Tibial nerve (tissue), 4 donors: ENCODE measurements at regions not wholly inside any gene's neighbourhood (a gene's known extent, or its start where the extent isn't known, plus 50 kb on each side); places are given as distances from the start of the nearest gene placed in this dataset.

ENCODE experiments used
- DNase-seq, 2 donors: peaks; one replicate each; pipeline ENCODE4 v3.0.0-alpha.2; 2019; ENCODE audit warnings: low spot score in 2 of 2
- H3K27ac ChIP-seq, 4 donors: fragments of 200-600 bp; sonication (generic) in 3 of 4; one replicate each; pipeline ENCODE4 v1.5.1; 2017 to 2019; ENCODE audit warnings: mild to moderate bottlenecking in 1 of 4
- H3K27me3 ChIP-seq, 2 donors: fragments of 200-600 bp; sonication (generic) in 1 of 2; one replicate each; pipeline versions ENCODE4 v1.5.1 to v1.6.0; 2017 to 2019
- H3K36me3 ChIP-seq, 3 donors: fragments of 200-600 bp; sonication (generic); one replicate each; pipeline ENCODE4 v1.5.1; 2018 to 2019
- H3K4me1 ChIP-seq, 4 donors: fragments of 200-600 bp; sonication (generic) in 3 of 4; one replicate each; pipeline ENCODE4 v1.5.1; 2017 to 2019
- H3K4me3 ChIP-seq, 4 donors: fragments of 200-600 bp; sonication (generic) in 3 of 4; one replicate each; pipeline ENCODE4 v1.5.1; 2017 to 2019; ENCODE audit warnings: mild to moderate bottlenecking in 1 of 4, moderate library complexity in 1 of 4
- H3K9me3 ChIP-seq, 4 donors: fragments of 200-600 bp; sonication (generic) in 3 of 4; one replicate each; pipeline ENCODE4 v1.5.1; 2017 to 2019
- EP300 ChIP-seq, 2 donors: sonication (generic); formaldehyde crosslinking; IDR thresholded peaks; one replicate each; pipeline ENCODE4 v1.6.1; 2017; ENCODE audit warnings: antibody characterized with exemption in 2 of 2, mild to moderate bottlenecking in 1 of 2
- POLR2A ChIP-seq, 2 donors: fragments of 450-650 bp; IDR thresholded peaks; one replicate each; pipeline ENCODE4 v1.6.1; 2017; ENCODE audit warnings: antibody characterized with exemption in 2 of 2, mild to moderate bottlenecking in 2 of 2, moderate library complexity in 2 of 2
- WGBS, 2 donors: methylation state at CpG; one replicate each; pipeline ENCODE4 v1.1.5; 2018; 5-methylcytosine and 5-hydroxymethylcytosine counted together
- TF ChIP-seq, protein P1 (sequence below), 5 experiments: fragments of 200-600 bp in 3 of 5; fragments of 450-650 bp in 2 of 5; sonication (generic) in 3 of 5; IDR thresholded peaks; one replicate each; pipeline ENCODE4 v1.5.1; 2016 to 2019; ENCODE audit warnings: antibody characterized with exemption in 5 of 5, mild to moderate bottlenecking in 3 of 5, moderate library complexity in 2 of 5

GRCh38 chr2:122389694-122390093 lies 634.2 kb downstream of the TSN start:
- H3K27ac ChIP-seq = no peak overlapping the region
- H3K36me3 ChIP-seq = no peaks in the 10 kb centered on the region
- no peak for DNase-seq
- no peaks in the 10 kb centered on the region for H3K4me1 ChIP-seq
- WGBS, 2 donors = 42 to 53% methylated on average over 4 of the region's 4 CpGs
- peaks cover 0 to 21% (median 2%) of the 10 kb centered on the region in 4 donors for H3K9me3 ChIP-seq
- TF ChIP-seq POLR2A (IDR thresholded peaks at IDR 0.05) = no peak
- TF ChIP-seq, protein P1, sequence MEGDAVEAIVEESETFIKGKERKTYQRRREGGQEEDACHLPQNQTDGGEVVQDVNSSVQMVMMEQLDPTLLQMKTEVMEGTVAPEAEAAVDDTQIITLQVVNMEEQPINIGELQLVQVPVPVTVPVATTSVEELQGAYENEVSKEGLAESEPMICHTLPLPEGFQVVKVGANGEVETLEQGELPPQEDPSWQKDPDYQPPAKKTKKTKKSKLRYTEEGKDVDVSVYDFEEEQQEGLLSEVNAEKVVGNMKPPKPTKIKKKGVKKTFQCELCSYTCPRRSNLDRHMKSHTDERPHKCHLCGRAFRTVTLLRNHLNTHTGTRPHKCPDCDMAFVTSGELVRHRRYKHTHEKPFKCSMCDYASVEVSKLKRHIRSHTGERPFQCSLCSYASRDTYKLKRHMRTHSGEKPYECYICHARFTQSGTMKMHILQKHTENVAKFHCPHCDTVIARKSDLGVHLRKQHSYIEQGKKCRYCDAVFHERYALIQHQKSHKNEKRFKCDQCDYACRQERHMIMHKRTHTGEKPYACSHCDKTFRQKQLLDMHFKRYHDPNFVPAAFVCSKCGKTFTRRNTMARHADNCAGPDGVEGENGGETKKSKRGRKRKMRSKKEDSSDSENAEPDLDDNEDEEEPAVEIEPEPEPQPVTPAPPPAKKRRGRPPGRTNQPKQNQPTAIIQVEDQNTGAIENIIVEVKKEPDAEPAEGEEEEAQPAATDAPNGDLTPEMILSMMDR (IDR thresholded peaks at IDR 0.05) = no peak
- no peak for TF ChIP-seq EP300 (IDR thresholded peaks at IDR 0.05)
- no peaks in the 10 kb centered on the region for H3K27me3 ChIP-seq
- no peak overlapping the region for H3K4me3 ChIP-seq

- 36 to 48% methylated on average over 1 of the region's 1 CpG for WGBS, 2 donors
- DNase-seq = no peak
- Histone ChIP-seq H3K4me3 (no peak overlapping the region), H3K36me3 (no peaks in the 10 kb centered on the region), H3K4me1 (no peaks in the 10 kb centered on the region), H3K27me3 (no peaks in the 10 kb centered on the region), H3K27ac (no peak overlapping the region), H3K9me3 (peaks cover 0 to 21% (median 2%) of the 10 kb centered on the region in 4 donors)
- TF ChIP-seq, protein P1 (IDR thresholded peaks at IDR 0.05) = no peak
- TF ChIP-seq POLR2A (IDR thresholded peaks at IDR 0.05) (no peak), EP300 (IDR thresholded peaks at IDR 0.05) (no peak)
Measured at GRCh38 chr2:122390406-122390805, 635.0 kb downstream of the TSN start.

- DNase-seq = no peak
- WGBS, 2 donors = 74 to 77% methylated on average over 3 of the region's 3 CpGs
- Histone ChIP-seq H3K27ac (no peak overlapping the region), H3K4me1 (no peaks in the 10 kb centered on the region), H3K36me3 (no peaks in the 10 kb centered on the region), H3K9me3 (peaks cover 0 to 21% (median 2%) of the 10 kb centered on the region in 4 donors), H3K4me3 (no peak overlapping the region), H3K27me3 (no peaks in the 10 kb centered on the region)
- TF ChIP-seq, protein P1 (IDR thresholded peaks at IDR 0.05) = no peak
- no peak for TF ChIP-seq EP300 (IDR thresholded peaks at IDR 0.05)
- TF ChIP-seq POLR2A (IDR thresholded peaks at IDR 0.05) = no peak
Measured at GRCh38 chr2:122391726-122392125, 636.3 kb downstream of the TSN start.

DNA sequence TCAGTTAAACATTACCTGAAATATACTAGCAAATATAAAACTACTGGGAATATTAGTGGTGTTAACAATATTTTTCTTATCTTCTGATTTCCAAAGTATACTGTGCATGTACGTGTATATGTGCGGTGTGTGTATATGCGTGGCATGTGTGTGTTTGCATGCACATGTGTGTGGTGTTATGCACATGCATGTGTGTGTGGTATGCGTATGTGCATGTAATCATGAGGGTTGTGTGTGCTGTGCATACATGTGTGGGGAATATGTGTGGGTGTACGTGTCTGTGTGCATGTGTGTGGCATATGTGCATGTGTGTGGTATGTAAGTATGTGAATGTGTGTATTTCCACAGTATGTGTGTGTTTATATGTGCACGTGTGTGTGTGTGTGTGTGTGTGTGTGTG lies 640.2 kb downstream of the TSN start:
- 88 to 92% methylated on average over 6 of the region's 6 CpGs for WGBS, 2 donors
- H3K9me3 ChIP-seq = no peaks in the 10 kb centered on the region
- H3K36me3 ChIP-seq = no peaks in the 10 kb centered on the region
- DNase-seq = no peak
- TF ChIP-seq EP300 (IDR thresholded peaks at IDR 0.05) (no peak), POLR2A (IDR thresholded peaks at IDR 0.05) (no peak)
- TF ChIP-seq, protein P1 (IDR thresholded peaks at IDR 0.05) = no peak
- H3K27ac ChIP-seq = no peak overlapping the region
- no peaks in the 10 kb centered on the region for H3K4me1 ChIP-seq
- no peaks in the 10 kb centered on the region for H3K27me3 ChIP-seq
- no peak overlapping the region for H3K4me3 ChIP-seq

GRCh38 chr2:122411231-122411630 lies 655.8 kb downstream of the TSN start:
- no peak overlapping the region for H3K27ac ChIP-seq
- 72 to 73% methylated on average over 5 of the region's 5 CpGs for WGBS, 2 donors
- H3K4me1 ChIP-seq = no peaks in the 10 kb centered on the region
- H3K36me3 ChIP-seq = no peaks in the 10 kb centered on the region
- no peak overlapping the region for H3K4me3 ChIP-seq
- no peak for DNase-seq
- peaks cover 0 to 11% (median 0%) of the 10 kb centered on the region in 4 donors for H3K9me3 ChIP-seq
- TF ChIP-seq, protein P1 (IDR thresholded peaks at IDR 0.05) = no peak
- TF ChIP-seq POLR2A (IDR thresholded peaks at IDR 0.05) = no peak
- TF ChIP-seq EP300 (IDR thresholded peaks at IDR 0.05) = no peak
- no peaks in the 10 kb centered on the region for H3K27me3 ChIP-seq
